Left kidney (tissue), 1 donor: ENCODE measurements at regions not wholly inside any gene's neighbourhood (a gene's known extent, or its start where the extent isn't known, plus 50 kb on each side); places are given as distances from the start of the nearest gene placed in this dataset.
"Not testable (repeated sequence)": the region's sequence is repeated elsewhere in the genome, so short reads cannot be mapped to it uniquely, and the experiment has no call there.

ENCODE experiments used
- DNase-seq: peaks from one replicate; pipeline ENCODE4 v3.0.0-alpha.2; 2013

DNA sequence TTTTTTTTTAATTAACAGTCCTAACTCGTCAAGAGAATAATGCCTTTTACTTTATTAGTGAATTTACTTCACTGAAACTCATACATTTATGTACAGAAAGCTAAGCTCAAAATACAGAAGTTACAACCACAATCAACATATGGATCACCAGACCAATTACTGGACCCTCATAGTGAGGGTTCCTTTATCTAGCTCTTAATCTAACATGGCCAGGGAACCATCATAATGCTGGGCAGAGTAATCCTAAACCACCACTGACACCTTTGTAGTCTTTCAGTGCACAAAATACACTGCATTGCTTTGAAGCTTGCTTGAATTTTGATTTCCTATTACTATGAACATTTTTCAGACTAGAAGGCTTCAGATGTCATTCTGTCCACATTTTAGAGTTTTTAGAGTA is 1406.6 kb upstream of the PCDH9 start:
- no peak for DNase-seq

DNA sequence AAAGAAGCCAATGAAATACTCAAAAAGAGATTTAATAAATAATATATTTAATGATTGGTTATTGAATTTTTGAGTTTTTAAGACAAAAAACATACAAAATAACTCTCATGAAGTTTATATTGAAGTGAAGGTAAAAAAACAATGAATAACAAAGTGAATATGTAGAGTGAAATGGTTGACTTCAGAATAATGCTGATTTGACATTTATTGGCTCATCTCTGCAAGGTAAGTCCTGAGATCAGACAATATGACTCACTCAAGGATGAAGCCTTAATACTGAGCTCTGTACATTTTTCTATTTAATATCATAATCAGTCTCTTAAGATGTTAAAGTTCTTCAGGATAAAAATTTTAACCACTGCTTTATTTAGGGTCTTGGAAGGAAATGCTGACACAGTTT is 1398.9 kb upstream of the PCDH9 start:
- no peak for DNase-seq

DNA sequence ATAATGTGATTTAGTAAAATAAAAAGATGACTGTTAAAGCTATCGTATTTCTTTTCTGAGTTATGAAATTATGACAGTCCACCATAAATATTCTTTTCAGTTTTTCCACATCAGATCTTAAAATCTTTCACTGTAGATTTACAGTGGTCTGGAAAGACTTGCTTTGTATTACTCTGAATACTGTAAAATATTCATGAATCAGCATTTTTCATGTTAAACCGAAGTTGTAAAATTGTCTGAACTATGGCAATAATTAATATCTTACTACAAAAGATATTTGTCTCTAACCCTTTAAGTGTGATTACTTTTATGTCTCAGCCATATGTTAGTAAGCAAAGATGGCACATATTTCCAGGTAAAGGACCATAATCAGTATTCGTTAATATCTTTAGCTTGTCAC is 1397.2 kb upstream of the PCDH9 start:
- no peak for DNase-seq

DNA sequence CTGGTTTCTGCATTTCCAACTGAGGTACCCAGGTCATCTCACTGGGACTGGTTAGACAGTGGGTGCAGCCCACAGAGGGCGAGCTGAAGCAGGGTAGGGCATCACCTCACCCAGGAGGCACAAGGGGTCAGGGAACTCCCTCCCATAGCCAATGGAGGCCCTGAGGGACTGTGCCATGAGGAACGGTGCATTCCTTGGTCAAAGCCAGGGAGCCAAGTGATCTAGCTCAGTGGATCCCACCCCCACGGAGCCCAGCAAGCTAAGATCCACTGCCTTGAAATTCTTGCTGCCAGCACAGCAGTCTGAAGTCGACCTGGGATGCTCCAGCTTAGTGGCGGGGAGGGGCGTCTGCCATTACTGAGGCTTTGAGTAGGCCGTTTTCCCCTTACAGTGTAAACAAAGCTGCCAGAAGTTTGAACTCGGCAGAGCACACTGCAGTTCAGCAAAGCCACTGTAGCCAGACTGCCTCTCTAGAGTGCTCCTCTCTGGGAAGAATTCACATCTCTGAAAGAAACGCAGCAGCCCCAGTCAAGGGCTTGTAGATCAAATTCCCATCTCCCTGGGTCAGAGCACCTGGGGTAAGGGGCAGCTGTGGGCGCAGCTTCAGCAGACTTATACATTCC is 1386.6 kb upstream of the PCDH9 start:
- no peak for DNase-seq

DNA sequence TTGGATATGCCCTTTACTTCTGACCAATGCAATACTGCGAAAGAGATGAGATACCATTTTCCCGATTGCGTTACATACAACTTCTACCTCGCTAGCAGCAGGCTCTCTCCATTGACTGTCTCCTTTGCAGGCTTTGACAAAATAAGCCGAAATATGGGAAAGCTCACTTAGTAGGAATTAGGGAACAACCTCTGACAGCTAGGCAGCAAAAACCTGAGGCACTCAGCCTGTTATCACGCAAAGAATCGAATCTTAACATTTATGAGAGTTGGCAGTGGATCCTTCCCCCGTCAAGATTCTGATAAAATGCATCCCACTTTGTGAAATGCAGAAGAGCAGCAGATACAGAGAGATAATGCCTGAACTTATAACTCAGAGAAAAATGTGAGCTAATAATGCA is 1379.5 kb upstream of the PCDH9 start:
- DNase-seq: no peak

DNA sequence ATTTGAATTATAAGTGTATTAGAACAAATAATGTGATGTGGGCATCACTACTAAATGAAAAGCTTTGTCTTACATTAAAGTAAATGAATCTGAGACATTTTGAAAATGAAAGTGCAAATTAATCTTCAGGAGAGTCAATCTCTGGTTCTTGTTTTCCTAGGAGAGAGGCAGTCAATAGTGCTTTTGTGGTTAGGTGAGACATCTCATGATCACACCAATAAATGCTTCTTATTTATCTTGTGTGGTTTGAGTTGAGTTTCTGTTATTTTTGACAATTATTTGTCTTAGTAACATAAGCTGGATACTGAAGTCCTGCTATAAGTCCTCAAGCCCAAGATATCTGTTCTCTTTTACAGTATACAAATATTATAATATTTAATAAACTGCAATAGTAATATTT is 1378.0 kb upstream of the PCDH9 start:
- DNase-seq: no peak

DNA sequence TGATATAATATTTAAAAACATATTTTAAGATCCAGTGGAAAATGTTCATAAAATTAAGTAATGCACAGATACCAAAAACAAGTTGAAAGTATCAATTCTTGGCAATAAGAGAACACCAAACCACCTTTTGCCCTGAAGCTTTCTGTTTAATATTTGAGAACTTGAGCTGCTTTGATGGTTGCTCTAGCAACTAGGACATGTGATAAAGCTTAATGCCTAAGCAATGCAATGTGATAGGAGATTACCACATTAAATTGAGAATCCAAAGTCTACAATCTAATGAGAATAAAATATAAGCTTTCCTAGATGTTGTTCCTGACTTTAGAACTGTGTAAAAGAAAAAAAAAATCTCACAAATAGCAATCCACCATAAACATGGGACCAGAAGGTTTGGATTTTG is 1367.5 kb upstream of the PCDH9 start:
- no peak for DNase-seq

DNA sequence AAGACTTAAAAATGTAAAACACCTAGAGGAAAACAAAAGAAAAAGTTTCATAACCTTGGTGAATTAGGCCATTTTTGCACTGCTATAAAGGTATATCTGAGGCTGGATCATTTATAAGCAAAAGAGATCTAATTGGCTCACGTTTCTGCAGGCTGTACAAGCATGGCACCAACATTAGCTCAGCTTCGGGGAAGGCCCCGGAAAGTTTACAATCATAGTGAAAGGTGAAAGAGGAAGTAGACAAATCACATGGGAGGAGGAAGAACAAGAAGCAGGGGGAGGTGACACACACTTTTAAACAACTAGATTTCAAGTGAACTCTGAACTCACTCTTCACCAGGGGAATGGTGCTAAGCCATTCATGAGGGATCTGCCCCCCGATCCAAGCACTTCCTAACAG is 1358.5 kb upstream of the PCDH9 start:
- no peak for DNase-seq

DNA sequence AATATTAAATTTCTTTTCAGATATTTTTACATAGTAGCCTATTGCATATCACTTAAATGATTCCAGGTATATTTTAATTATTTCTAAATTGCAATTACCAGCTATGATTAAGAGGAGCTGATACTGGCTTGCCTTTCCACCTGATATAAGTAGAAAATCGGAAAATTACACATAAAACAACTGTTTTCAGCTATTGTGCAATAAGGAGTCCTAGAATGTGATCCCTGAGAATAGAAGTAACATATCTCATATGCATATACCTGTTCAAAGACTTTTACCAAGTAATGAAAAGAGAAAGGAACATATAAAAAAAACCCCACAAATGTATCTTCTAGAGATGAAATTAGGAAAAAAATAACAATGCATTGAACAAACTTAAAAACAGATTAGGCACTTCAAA is 1354.6 kb upstream of the PCDH9 start:
- DNase-seq: no peak

DNA sequence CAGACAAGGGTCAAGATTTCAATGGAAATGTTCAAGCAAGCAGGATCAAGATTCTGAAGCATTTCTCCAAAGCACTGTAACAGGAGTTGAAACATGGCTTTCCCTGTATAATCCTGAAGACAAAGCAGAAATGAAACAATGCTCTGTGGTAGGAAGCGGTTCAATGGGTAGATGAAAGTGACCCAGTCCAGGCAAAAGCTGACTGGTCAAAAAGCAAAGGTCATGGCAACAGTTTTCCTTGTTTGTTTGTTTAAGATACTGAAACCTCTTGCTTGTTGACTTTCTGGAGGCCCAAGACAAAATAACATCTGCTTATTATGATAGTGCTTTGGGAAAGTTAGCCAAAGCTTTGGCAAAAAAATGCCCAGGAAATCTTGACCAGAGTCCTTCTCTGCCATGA is 1343.9 kb upstream of the PCDH9 start:
- DNase-seq: no peak

DNA sequence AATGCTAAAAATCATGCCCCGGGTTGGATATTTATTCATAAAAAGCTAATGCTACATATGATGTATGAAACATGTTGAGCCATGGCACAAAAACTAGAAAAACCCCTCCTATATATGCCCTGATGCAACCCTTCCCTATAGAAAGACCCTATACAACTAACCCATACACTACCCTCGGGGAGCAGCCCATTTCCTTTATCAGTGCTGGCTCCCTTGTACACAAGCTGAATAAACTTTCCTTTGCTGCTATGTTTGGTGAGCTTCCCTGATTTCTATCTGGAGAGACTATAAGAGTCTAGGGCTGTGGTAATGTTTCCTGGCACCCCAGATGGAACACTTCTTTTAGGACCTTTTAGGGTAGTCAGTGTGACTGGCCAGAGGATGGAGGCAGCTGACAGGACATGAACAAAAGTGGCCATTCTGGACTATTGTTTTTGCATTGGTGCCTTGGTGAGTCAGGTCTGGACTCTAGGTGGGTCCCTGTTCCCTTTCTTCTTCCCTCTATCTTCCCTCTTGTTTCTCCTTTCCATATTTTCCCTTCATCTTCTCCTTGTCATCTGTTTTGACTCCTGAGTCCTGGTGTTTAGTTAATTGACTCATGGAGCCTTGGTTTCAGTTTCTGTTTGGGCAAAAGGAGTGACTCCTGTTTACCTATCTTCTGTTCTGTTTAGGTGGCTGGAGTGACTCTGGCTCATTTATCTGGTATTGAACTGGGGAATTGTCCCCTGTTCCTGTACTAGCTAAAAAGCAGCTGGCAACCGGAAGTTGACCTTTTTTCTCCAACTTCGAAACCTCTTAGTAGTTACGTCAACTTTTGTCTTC is 1321.8 kb upstream of the PCDH9 start:
- DNase-seq: no peak

DNA sequence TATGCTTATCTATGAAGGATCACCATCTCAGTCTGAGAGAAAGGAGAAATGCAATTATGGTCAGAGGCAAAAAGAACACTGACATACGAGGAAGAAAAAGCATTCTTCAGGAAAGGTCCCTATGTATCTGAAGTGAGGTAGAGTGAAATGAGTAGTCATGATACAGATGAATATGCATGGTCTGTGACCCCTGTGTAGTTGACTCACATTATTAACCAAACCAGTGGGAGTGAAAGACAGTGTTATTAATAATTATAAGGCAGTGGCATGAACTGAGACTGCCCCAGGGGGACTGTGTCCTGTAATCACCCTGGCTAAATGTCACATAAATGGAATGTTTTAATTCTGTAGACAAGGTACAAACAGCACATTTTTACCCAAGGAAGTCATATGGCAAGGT is 1320.2 kb upstream of the PCDH9 start:
- no peak for DNase-seq

DNA sequence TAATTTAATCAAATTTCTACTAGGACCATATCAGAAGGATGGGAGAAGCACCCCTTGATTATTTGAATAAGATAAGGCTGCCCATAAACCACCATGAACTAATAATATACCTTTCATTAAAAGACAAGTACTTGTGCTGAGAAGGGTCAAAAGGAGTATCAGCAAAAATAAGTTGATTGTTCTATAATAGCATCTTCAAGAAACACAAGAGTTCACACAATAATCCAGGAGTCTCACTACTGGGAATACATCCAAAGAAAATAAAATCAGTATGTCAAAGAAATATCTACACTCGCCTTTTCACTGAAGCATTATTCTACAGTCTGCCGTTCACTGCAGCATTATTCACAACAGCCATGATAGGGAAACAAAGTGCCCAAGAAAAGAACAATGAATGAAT is 1310.1 kb upstream of the PCDH9 start:
- no peak for DNase-seq

DNA sequence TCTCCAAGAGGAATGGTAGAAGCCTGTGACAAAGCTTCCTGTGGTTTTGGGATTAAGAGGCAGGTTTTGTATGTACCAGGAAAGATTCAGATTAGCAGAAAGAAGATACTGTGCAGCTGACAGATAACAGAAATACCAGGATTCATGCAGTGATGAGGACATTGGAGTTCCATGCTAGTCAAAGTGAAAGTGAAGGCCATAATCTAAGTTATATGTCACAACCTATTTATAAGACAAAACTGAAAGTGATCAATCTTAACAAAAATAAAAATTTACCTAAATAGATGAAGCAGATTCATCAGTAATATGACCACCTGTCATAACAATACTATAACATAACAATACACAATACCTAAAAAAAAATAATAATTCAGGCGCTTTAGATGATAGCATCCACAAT is 1305.2 kb upstream of the PCDH9 start:
- DNase-seq: no peak

DNA sequence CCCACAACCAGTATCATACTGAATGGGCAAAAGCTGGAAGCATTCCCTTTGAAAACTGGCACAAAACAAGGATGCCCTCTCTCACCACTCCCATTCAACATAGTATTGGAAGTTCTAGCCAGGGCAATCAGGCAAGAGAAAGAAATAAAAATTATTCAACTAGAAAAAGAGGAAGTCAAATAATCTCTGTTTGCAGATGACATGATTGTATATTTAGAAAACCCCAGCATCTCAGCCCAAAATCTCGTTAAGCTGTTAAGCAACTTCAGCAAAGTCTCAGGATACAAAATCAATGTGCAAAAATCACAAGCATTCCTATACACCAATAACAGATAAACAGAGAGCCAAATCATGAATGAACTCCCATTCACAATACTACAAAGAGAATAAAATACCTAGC is 1297.0 kb upstream of the PCDH9 start:
- DNase-seq: not testable (repeated sequence)

DNA sequence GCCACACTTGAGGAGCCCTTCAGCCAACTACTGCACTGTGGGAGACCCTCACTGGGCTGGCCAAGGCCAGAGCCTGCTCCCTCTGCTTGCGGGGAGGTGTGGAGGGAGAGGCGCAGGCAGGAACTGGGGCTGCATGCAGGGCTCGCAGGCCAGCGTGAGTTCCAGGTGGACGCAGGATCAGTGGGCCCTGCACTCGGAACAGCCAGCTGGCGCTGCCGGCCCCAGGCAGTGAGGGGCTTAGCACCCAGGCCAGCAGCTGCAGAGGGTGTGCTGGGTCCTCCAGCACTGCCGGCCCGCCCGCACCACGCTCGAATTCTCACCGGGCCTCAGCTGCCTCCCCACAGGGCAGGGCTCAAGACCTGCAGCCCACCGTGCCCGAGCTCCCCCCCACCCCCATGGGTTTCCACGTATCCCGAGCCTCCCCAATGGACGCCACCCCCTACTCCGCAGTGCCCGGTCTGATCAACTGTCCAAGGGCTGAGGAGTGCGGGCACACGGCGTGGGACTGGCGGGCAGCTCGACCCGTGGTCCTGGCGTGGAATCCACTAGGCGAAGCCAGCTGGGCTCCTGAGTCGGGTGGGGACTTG is 1293.8 kb upstream of the PCDH9 start:
- DNase-seq: no peak

DNA sequence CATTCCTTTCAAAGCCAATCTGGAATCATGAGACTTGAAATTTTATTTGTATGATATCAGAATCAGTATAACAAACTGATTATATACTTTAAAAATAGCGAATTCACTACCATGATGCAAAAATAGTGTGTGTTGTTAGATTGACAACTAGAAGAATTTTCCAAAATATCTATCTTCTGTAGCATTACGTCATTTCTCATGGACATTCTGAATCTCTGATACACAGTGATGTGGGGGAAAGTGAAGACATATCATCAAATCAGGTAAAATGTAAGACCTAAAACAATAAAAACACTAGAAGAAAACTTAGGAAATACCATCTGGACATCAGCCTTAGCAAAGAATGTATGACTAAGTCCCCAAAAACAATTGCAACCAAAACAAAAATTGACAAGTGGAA is 1292.0 kb upstream of the PCDH9 start:
- no peak for DNase-seq

DNA sequence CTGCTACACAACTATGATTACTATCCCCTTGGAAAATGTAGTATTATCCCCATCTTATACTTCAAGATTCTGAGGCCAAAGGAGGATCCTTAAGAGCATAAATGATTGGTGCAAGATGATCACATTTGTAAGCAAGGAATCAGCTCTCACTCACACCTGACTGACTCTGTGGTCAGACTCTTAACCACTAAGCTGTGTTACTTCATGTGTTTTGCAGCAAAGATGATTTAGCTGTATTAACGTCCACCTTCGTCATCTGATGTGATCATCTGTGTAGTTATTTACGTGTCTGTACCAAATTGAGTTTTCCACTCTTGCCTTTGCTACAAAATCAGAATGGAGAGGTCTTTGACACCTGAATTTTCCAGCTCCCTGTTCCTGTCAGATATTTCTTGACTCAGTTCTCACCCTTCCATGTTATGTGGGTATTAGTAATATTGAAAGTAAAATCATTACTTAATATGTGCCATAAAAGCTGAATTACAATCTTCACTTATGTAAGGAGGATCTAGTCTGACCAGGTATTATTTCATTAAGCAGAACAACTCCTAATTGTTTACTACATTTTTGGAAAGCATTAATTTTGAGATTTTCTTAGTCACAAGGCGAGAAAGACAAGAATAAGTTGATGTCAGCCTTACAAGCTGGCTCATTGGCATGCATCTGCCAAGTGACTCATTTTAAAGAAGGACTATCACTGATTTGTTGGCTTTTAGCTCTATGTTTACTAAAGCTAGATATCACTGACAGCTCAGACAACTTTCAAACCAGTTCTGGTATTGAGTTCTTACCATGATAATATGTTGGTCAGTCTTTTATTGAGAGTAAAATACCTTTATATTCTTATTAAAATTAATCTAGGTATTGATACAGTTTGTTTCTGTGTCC is 1279.8 kb upstream of the PCDH9 start:
- no peak for DNase-seq

DNA sequence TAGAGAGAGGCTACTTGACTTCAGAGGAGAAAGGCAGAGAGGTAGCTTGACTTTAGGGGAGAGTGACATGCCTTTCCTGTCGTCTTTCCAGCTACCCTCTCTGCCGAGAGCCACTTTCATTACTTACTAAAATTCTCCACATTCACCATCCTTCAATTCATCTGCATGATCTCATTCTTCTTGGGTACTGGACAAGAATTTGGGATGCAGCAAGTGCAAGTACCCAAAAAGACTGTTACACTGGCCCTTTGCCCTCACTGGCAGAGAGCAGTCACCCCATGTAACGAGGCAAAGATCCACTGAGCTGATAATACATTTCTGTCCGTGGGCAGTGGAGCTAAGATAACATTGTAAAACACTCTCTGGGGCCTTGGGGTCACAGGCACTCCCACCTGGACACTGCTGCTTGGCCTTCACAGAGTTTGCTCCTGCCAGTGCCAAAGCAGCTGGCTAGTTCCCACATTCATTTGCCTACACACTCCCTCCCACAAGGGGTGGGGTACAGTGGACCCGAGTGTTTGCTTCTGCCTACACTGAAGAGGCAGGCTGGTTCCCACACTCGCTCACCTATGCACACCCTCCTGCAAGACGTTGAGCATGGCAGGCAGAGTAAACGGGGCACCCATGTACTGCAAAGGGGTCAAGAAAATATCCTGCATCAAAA is 1276.9 kb upstream of the PCDH9 start:
- DNase-seq: no peak

DNA sequence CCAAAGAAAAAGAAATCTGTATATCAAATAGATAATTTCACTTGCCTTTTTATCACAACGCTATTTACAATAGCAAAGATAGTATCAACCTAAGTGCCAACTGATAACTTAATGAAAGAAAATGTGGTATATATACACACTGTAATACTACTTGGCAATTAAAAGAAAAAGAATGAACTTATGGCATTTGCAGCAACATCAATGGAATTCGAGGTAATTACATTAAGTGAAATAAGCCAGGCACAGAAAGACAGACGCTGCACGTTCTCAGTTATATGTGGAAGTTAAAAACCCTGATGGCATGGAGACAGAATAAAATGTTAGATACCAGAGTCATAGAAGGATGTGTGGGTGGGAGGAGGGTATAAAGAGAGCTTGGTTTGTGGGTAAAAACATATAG is 1260.5 kb upstream of the PCDH9 start:
- no peak for DNase-seq

DNA sequence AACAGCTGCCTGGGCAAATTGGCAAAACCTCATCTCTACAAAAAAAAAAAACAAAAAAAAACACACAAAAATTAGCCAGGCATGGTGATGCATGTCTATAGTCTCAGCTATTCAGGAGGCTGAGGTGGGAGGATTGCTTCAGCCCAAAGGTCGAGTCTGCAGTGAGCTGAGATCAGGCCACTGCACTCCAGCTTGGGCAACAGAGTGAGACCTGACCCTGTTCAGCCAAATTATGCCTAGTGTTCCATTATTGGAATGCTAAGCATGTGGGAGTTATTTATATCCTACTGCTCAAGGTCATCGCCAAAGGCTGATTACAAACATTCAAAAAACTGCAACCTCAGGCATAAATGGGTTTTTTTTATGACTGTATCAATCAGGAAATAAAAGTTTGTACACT is 1251.0 kb upstream of the PCDH9 start:
- no peak for DNase-seq

DNA sequence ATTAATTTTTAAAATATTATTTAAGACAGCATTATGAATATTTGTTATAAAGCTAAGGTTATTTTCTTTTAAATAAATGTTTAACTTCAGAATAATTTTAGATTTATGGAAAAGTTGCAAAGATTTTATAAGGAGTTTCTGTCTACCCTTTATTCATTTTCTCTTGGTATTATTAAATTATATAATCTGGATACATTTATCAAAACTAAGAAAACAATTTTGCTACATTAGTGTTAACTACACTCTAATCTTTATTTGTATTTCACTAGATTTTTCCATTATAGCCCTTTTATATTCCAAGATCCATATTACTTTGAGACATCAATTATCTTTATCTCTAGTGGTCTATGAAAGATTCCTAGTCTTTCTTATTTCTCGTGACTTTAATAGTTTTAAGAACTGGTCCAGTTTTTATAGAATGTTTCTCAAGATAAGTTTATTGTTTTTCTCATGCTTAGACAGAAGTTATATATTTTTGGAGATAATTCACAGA is 1243.7 kb upstream of the PCDH9 start:
- no peak for DNase-seq
